ENCODE measurements at regions not wholly inside any gene's neighbourhood (a gene's known extent, or its start where the extent isn't known, plus 50 kb on each side); places are given as distances from the start of the nearest gene placed in this dataset.

DNA sequence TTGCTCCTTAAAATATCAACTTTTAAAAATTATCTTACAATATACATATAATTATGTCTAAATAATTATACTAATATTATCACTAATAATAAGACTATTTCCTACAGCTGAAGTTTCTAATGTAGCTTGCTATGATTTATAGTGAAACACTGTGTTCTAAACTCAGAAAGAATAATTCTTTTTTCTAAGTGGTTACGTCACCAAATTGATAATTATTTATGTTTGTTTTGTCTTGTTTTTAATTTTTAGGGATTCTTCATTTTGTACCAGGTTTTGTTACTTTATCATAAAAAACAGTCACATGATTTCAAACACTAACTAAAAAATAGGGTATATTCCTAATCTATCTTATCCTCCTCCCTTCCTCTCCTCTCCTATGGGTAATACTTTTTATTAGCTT is 662.1 kb downstream of the FRK start:
- Histone ChIP-seq H3K9ac (ENCODE audit: low read length) (no peak overlapping the region), H4K20me1 (ENCODE audit: insufficient read depth) (no peaks in the 10 kb centered on the region), H3K79me2 (ENCODE audit: insufficient read depth, low read length) (no peaks in the 10 kb centered on the region), H3K27me3 (ENCODE audit: insufficient read depth, low read length) (no peaks in the 10 kb centered on the region), H3K27ac (ENCODE audit: low read depth, low read length) (no peak overlapping the region), H3K9me3 (ENCODE audit: control insufficient read depth in 1 of 2, insufficient read depth in 1 of 2, low read depth in 1 of 2, low read length in 2 of 2) (no peaks in the 10 kb centered on the region), H3K4me3 (replicated peaks in 1 of 2; ENCODE audit: low read depth in 1 of 2, low read length in 2 of 2) (no peak overlapping the region), H3K36me3 (ENCODE audit: control insufficient read depth in 1 of 2, insufficient read depth in 2 of 2, low read length in 2 of 2) (no peaks in the 10 kb centered on the region), H3K4me1 (ENCODE audit: control insufficient read depth in 1 of 2, insufficient read depth in 2 of 2, low read length in 2 of 2) (no peaks in the 10 kb centered on the region), H3K9me2 (ENCODE audit: insufficient read depth) (no peaks in the 10 kb centered on the region), H3K4me2 (ENCODE audit: low read length) (no peak overlapping the region), H2AFZ (ENCODE audit: low read depth, low read length, poor library complexity, severe bottlenecking) (no peak overlapping the region)
- DNase-seq (ENCODE audit: low read depth, low spot score) (no peak), ATAC-seq (no peak)
- ChIA-PET POLR2A (no interaction called here), RAD21 (ENCODE audit: low non-redundant PET in 1 of 2, low total read pairs in 2 of 2, uncharacterized antibody in 2 of 2, unreplicated experiment in 2 of 2) (no interaction called here), CTCF (no interaction called here)
- intact Hi-C loops (cut with micrococcal nuclease) = no loop called here
- no TSS peak for BruUV-seq (replicated peaks)
- TF ChIP-seq ZNF274 (IDR thresholded peaks at IDR 0.05; ENCODE audit: low read depth, low read length) (no peak), SP1 (IDR thresholded peaks at IDR 0.05; ENCODE audit: low read depth) (no peak), EZH2phosphoT487 (IDR thresholded peaks at IDR 0.05; ENCODE audit: borderline replicate concordance) (no peak), CTCF (IDR thresholded peaks at IDR 0.05 in 2 of 3, conservative IDR thresholded peaks at IDR 0.05 in 1 of 3; ENCODE audit: borderline replicate concordance in 1 of 3, insufficient read depth in 1 of 3, low read depth in 2 of 3, low read length in 2 of 3) (no peak), YY1 (IDR thresholded peaks at IDR 0.05; ENCODE audit: extremely low read depth, insufficient replicate concordance, low read depth, low read length) (no peak), POLR2AphosphoS5 (IDR thresholded peaks at IDR 0.05; ENCODE audit: low read depth, low read length) (no peak)

- no peaks in the 10 kb centered on the region for H3K27me3 ChIP-seq (ENCODE audit: insufficient read depth, low read length)
These were observed 664.4 kb downstream of the FRK start for GRCh38 chr6:115396112-115396906.

More at GRCh38 chr6:115396112-115396906, 664.4 kb downstream of the FRK start:
- intact Hi-C loops (cut with micrococcal nuclease) = no loop called here
- H4K20me1 ChIP-seq (ENCODE audit: insufficient read depth) = no peaks in the 10 kb centered on the region
- no peak overlapping the region for H3K4me3 ChIP-seq (replicated peaks in 1 of 2; ENCODE audit: low read depth in 1 of 2, low read length in 2 of 2)
- TF ChIP-seq ELF1 (IDR thresholded peaks at IDR 0.05; ENCODE audit: borderline replicate concordance, low read depth) (no peak), POLR2A (IDR thresholded peaks at IDR 0.05; ENCODE audit: borderline replicate concordance, extremely low read depth, insufficient read depth, insufficient read length) (no peak), CBX3 (IDR thresholded peaks at IDR 0.05; ENCODE audit: low read depth) (no peak), CEBPB (IDR thresholded peaks at IDR 0.05; ENCODE audit: low read depth) (no peak), RAD21 (IDR thresholded peaks at IDR 0.05; ENCODE audit: low read depth) (no peak), POLR2AphosphoS5 (IDR thresholded peaks at IDR 0.05; ENCODE audit: low read depth, low read length) (no peak)
- TF ChIP-seq, protein P1, sequence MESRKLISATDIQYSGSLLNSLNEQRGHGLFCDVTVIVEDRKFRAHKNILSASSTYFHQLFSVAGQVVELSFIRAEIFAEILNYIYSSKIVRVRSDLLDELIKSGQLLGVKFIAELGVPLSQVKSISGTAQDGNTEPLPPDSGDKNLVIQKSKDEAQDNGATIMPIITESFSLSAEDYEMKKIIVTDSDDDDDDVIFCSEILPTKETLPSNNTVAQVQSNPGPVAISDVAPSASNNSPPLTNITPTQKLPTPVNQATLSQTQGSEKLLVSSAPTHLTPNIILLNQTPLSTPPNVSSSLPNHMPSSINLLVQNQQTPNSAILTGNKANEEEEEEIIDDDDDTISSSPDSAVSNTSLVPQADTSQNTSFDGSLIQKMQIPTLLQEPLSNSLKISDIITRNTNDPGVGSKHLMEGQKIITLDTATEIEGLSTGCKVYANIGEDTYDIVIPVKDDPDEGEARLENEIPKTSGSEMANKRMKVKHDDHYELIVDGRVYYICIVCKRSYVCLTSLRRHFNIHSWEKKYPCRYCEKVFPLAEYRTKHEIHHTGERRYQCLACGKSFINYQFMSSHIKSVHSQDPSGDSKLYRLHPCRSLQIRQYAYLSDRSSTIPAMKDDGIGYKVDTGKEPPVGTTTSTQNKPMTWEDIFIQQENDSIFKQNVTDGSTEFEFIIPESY (IDR thresholded peaks at IDR 0.05; ENCODE audit: extremely low read depth, insufficient replicate concordance, low read length) = no peak
- RAD21 ChIA-PET (ENCODE audit: low non-redundant PET in 1 of 2, low total read pairs in 2 of 2, uncharacterized antibody in 2 of 2, unreplicated experiment in 2 of 2) = no interaction called here
- no peaks in the 10 kb centered on the region for H3K36me3 ChIP-seq (ENCODE audit: control insufficient read depth in 1 of 2, insufficient read depth in 2 of 2, low read length in 2 of 2)
- POLR2A ChIA-PET = no interaction called here
- no peak overlapping the region for H3K9ac ChIP-seq (ENCODE audit: low read length)
- no peaks in the 10 kb centered on the region for H3K9me2 ChIP-seq (ENCODE audit: insufficient read depth)
- no peak overlapping the region for H3K4me2 ChIP-seq (ENCODE audit: low read length)
- BruUV-seq (replicated peaks) = no TSS peak
- ATAC-seq (no peak), DNase-seq (ENCODE audit: low read depth, low spot score) (no peak)
- H3K79me2 ChIP-seq (ENCODE audit: insufficient read depth, low read length) = no peaks in the 10 kb centered on the region
- no peak overlapping the region for H3K27ac ChIP-seq (ENCODE audit: low read depth, low read length)
- no peaks in the 10 kb centered on the region for H3K9me3 ChIP-seq (ENCODE audit: control insufficient read depth in 1 of 2, insufficient read depth in 1 of 2, low read depth in 1 of 2, low read length in 2 of 2)
- H3K4me1 ChIP-seq (ENCODE audit: control insufficient read depth in 1 of 2, insufficient read depth in 2 of 2, low read length in 2 of 2) = no peaks in the 10 kb centered on the region
- H2AFZ ChIP-seq (ENCODE audit: low read depth, low read length, poor library complexity, severe bottlenecking) = no peak overlapping the region
- CTCF ChIA-PET = no interaction called here
